NCI-H146 treated with DMSO at 0.1 percent for 48 hours (cell line): ENCODE measurements at regions not wholly inside any gene's neighbourhood (a gene's known extent, or its start where the extent isn't known, plus 50 kb on each side); places are given as distances from the start of the nearest gene placed in this dataset.

Experiments
- DNase-seq: peaks from one replicate; lab custom pipeline; 2025; ENCODE audit not compliant: unreplicated experiment; lab: John Stamatoyannopoulos, UW

- DNase-seq: no peak
Measured at GRCh38 chr5:118778941-118779340, 209.4 kb downstream of the DTWD2 start.

DNA sequence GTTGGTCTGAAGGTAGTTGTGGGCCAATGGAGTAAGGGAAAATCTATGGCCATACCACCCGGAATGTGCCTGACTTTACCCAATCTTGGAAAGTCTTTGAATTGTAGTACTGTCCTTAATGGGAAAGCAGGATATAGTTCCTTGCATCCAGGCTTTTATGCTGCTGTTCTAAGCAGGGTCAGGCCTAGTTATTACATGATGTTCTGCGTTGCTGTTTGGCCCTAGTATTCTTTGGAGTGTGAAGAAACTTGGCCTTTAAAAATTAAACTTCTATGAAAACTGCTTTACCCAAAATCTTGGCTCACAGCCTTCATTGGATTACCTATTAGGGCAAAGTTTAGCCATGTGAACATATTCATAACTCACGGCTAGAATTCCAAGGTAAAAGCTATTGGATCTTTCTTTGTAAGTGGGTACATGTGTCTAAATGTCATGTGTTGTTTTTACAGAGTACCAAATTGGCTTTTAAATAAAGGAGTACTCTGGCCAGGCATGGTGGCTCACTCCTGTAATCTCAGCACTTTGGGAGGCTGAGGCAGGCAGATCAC is 211.1 kb downstream of the DTWD2 start:
- no peak for DNase-seq

DNA sequence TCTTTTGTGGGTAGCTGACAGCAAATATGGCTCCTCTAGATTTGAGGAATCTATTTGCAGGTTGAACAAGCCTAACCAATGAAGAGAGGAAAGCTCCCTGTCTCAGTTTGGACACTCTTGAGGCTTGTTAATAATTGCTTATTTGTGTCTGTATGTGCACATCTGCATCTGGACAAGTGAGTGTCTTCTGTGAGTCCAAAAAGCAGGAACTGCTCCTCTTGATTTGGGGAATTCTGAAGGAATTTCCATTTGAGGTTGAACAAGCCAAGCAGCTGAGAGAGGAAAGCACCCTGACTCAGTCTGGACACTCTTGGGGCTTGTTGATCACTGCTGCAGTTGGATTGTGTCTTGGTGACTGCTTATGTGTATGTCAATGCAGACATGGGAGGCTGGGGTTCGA is 211.6 kb downstream of the DTWD2 start:
- DNase-seq: no peak

DNA sequence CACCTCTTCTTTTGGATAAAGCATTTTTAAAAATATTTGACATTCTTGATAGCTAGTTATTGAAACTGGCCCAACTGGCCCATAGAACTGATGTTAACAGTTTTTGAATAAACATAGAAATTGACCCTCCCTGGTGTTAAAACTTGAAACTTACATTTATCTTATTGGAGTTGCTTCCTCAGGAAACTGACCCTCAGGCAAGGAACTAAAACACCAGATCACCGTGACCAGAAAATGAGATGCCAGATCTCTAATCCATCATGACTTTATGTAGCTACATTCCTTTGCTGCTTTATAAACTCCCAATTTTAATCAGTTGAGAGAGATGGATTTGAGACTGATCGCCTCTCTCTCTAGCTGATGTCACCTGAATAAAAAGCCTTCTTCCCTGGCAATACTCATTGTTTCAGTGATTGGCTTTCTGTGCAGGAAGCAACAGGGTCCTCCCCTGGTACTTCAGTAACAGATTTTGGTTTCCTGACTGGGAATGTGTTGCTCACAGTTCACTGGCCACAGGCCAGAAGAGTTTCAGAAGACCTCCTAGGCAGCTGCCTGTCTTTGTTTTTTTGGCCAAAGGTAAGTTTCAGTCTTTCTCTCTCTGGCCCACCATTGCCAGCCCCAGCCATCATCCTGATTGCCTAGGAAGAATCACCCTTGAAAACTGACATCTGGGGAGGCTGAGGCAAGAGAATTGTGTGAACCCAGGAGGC is 212.4 kb downstream of the DTWD2 start:
- DNase-seq: no peak

- DNase-seq: no peak
Measured at GRCh38 chr5:118768607-118769175, 219.7 kb downstream of the DTWD2 start.

DNA sequence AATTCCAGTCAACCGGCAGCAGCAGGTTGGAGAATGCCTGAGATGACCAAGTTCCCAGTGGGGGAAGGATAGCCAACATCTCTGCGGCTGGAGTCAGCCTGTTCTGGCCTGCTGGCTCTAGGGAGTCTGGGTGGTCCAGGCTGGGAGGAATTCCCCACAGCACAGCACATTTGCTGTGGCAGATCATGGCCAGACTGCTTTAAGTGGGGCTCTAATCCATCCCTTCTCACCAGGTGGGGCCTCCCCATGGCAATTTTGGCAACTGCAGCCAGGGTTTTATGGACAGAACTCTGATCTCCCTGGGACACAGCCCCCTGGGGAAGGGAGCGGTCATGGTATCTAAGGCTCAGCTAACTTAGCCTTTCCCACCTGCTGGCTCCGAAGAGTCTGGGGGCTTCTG is 226.1 kb downstream of the DTWD2 start:
- no peak for DNase-seq

- no peak for DNase-seq
Measured at GRCh38 chr5:118761814-118762213, 226.5 kb downstream of the DTWD2 start.

DNA sequence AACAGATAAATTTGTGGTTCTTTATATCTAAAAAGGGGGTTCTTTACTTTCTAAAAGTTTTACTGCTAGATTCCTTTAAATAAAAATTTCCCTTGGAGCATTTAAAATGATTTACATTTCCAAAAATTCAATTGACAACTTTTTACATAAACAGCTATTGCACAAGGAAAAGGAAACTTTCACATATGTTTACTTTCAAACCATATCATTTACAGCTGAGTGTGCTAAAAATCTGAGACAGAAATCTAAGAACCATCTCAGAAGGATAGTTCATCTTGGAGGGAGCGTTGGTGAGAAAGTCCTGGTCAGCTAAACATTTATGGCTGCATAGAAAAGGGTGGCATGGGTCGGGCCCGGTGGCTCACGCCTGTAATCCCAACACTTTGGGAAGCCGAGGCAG is 235.4 kb downstream of the DTWD2 start:
- DNase-seq: no peak

DNA sequence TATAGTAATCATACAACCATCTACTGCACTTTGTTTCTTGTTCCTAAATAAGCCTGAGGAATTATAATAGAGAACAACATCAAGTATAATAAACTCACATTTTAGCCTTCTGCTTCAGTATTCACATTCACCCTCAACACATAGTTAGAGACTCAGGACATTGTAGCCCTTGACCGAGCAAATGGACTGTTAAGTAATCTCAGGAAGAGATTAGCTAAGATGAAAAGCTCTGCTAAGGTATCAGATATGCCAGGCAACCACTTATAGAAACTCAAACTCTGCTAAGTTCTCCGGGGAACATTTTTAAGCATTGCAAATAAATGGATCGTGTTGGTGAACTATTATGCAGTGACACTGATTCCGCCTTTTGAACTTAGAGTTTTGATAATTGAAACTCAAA is 252.0 kb downstream of the DTWD2 start:
- DNase-seq: no peak

GRCh38 chr5:118733394-118733793 is 255.0 kb downstream of the DTWD2 start:
- DNase-seq: no peak

DNA sequence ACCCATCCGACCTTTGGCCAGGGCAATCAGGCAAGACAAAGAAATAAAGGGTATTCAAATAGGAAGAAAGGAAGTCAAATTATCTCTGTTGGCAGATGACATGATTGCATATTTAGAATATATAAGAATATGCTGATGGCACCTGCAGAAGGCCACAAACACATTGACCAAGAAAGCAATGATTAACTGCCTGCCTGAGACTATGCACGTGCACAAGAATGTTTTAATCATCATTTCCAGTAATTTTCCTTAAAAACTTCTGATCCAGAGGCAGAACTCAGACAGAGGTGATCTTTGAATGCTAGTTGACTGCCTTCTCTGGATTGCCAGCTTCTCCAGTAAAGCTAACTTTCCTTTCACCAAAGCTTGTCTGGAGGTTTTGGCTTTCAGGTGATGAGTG is 260.2 kb downstream of the DTWD2 start:
- no peak for DNase-seq

GRCh38 chr5:118726891-118727290 is 261.5 kb downstream of the DTWD2 start:
- no peak for DNase-seq

GRCh38 chr5:118723021-118723338 is 265.4 kb downstream of the DTWD2 start:
- DNase-seq: no peak

- DNase-seq: no peak
Measured at GRCh38 chr5:118722122-118723020, 266.0 kb downstream of the DTWD2 start.

- no peak for DNase-seq
Measured at GRCh38 chr5:118711727-118712126, 276.6 kb downstream of the DTWD2 start.

DNA sequence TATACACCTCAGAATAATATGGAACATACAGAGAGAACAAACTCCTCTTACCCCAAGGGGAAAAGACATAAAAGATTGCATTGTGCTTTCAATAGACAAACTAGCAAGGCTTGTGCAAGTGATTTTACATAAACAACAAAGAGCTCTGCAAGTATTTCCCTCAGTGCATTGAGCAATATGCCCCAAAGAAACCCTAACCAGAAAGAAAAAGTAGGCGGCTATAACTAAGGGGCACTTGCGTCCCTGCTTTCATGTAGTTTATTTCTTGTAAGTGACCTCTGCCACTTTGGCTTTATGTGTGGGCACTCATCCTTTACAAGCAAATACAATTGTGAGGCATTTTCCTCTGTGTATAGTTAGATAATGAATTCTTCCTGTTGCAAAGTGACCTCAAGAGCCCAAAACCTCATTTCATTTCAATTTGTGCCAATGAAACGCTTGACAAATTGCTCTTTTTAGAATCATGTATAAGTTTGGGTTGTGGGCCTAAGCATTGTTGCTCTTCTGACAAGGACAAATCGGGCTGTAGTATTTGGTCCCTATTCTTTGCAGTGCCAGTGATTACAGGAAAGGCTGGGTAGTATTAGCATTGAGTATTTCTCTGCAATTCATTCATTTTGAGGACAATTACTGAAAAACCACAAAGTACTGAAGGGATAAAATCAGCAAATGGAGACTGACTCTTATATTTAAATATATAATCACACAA is 282.2 kb downstream of the DTWD2 start:
- DNase-seq: no peak

DNA sequence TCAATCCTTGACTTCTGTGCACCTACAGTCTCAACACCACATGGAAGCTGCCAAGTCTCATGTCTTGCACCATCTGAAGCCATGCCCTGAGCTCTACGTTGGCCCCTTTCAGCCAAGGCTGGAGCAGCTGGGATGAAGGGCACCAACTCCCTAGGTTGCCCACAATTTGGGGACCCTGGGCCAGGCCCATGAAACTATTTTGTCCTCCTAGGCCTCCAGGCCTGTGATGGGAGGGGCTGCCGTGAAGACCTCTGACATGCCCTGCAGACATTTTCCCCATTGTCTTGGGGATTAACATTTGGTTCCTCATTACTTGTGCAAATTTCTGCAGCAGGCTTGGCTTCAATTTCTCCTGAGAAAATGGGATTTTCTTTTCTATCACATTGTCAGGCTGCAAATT is 285.1 kb downstream of the DTWD2 start:
- DNase-seq: no peak

DNA sequence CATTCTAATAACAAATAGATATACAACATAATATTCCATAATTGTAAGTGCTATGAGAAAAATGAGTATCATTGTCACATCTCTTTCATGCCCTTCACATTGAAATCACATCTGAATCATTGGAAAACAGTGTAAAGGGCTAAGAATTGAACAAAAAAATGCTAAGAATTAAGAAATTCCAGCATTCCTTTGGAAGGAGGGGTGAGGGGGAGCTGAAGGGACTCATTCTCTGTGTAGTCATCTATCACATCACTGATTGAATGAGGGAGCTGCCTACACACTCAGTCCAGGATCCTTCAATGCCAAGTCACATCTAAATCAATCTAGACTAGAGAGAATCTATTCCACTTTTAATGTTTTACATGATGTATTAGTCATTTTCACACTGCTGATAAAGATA is 286.6 kb downstream of the DTWD2 start:
- no peak for DNase-seq

- no peak for DNase-seq
Measured at GRCh38 chr5:118700510-118700909, 287.8 kb downstream of the DTWD2 start.

- DNase-seq: no peak
Measured at GRCh38 chr5:118698774-118699173, 289.6 kb downstream of the DTWD2 start.

GRCh38 chr5:118696076-118696475 is 292.3 kb downstream of the DTWD2 start:
- no peak for DNase-seq
